ENCODE measurements at regions not wholly inside any gene's neighbourhood (a gene's known extent, or its start where the extent isn't known, plus 50 kb on each side); places are given as distances from the start of the nearest gene placed in this dataset.

DNA sequence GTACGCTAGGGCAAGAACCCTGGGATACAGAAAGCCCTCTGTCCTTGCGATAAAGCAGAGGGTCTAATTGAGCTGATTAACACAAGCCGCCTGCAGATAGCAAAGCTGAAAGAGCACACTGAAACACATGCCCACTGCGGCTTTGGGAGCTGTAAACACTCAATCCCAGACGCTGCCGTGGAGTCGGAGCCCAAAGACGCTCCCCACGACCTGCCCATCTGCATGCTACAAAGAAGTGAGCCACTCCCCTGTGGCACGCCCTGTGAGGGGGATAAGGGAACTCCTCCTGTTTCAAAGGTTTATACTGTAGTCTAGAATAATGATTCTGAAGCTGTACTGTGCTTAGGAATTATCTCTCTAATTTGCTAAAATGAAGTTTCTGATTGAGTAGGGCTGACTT, 985.6 kb upstream of the GHITM start:
- no peak for TF ChIP-seq EP300 (IDR thresholded peaks at IDR 0.05)
- TF ChIP-seq, protein P1, sequence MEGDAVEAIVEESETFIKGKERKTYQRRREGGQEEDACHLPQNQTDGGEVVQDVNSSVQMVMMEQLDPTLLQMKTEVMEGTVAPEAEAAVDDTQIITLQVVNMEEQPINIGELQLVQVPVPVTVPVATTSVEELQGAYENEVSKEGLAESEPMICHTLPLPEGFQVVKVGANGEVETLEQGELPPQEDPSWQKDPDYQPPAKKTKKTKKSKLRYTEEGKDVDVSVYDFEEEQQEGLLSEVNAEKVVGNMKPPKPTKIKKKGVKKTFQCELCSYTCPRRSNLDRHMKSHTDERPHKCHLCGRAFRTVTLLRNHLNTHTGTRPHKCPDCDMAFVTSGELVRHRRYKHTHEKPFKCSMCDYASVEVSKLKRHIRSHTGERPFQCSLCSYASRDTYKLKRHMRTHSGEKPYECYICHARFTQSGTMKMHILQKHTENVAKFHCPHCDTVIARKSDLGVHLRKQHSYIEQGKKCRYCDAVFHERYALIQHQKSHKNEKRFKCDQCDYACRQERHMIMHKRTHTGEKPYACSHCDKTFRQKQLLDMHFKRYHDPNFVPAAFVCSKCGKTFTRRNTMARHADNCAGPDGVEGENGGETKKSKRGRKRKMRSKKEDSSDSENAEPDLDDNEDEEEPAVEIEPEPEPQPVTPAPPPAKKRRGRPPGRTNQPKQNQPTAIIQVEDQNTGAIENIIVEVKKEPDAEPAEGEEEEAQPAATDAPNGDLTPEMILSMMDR (IDR thresholded peaks at IDR 0.05), result no peak
